MCF 10A (cell line): ENCODE measurements at regions not wholly inside any gene's neighbourhood (a gene's known extent, or its start where the extent isn't known, plus 50 kb on each side); places are given as distances from the start of the nearest gene placed in this dataset.

Source experiments
- BruUV-seq: library from RNA; stranded (reverse); fragments of 400-500 nt; replicated peaks from 2 replicates; lab custom pipeline; 2021; lab: Mats Ljungman, UMichigan
- CTCF ChIA-PET: fragments of 300-600 bp; sonication (Branson Sonifier 250); formaldehyde crosslinking; extraction: SDS; loops from one replicate; lab custom pipeline; 2021; ENCODE audit warnings: antibody characterized with exemption, inconsistent platforms; lab: Yijun Ruan, JAX
- POLR2A ChIA-PET: fragments of 300-600, 350-650 bp; sonication (Branson Sonifier 250); formaldehyde crosslinking; extraction: SDS; loops from one replicate; lab custom pipeline; 2020; ENCODE audit warnings: antibody characterized with exemption, inconsistent platforms; lab: Yijun Ruan, JAX
- DNase-seq: peaks from one replicate; pipeline ENCODE4 v3.0.0-alpha.2; 2018; ENCODE audit not compliant: unreplicated experiment
- H3K27ac Mint-ChIP-seq: one replicate; pipeline ENCODE4 v1.8.0; 2022; ENCODE audit warnings: mild to moderate bottlenecking, low read depth, mixed read lengths; ENCODE audit not compliant: unreplicated experiment
- H3K27me3 Mint-ChIP-seq: one replicate; pipeline ENCODE4 v1.8.0; 2022; ENCODE audit warnings: mixed read lengths; ENCODE audit not compliant: insufficient read depth, unreplicated experiment
- H3K36me3 Mint-ChIP-seq: one replicate; pipeline ENCODE4 v1.8.0; 2022; ENCODE audit warnings: mild to moderate bottlenecking, moderate library complexity, mixed read lengths; ENCODE audit not compliant: insufficient read depth, unreplicated experiment
- H3K4me1 Mint-ChIP-seq: one replicate; pipeline ENCODE4 v1.8.0; 2022; ENCODE audit warnings: mixed read lengths; ENCODE audit not compliant: insufficient read depth, unreplicated experiment
- H3K4me3 Mint-ChIP-seq: one replicate; pipeline ENCODE4 v1.8.0; 2022; ENCODE audit warnings: mild to moderate bottlenecking, moderate library complexity, mixed read lengths; ENCODE audit not compliant: unreplicated experiment
- H3K9me3 Mint-ChIP-seq: one replicate; pipeline ENCODE4 v1.8.0; 2022; ENCODE audit warnings: mixed read lengths; ENCODE audit not compliant: unreplicated experiment
- intact Hi-C: fragments of 100-400 bp; cut with micrococcal nuclease; formaldehyde crosslinking; loops from 2 replicates; pipeline ENCODE4 v1.14.1; 2022
- TF ChIP-seq, protein P1 (sequence below): fragments of 200-600 bp; IDR thresholded peaks from one replicate; pipeline ENCODE4 v1.8.0; 2022; ENCODE audit warnings: antibody characterized with exemption, mild to moderate bottlenecking; ENCODE audit not compliant: unreplicated experiment

DNA sequence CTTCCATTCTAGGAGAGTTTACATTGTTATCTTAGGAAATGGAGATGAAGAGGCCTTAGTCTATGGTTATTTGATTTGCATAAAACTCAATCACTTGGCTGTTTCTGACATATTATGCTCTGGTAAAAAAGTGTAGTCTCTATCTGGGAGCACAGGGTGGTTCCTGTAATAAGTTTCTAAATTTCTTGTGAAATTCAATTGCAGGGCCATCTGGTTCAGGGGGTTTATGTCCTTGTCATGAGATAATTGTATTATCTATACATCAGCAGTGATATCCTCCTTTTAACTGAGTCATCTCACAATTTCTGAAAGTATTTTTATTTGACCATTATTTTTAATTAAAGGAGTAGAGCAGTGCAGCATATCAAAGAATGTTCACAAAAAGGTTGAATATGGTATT, 203.3 kb downstream of the MFSD1 start:
- H3K9me3 Mint-ChIP-seq, result peaks cover 7% of the 10 kb centered on the region

DNA sequence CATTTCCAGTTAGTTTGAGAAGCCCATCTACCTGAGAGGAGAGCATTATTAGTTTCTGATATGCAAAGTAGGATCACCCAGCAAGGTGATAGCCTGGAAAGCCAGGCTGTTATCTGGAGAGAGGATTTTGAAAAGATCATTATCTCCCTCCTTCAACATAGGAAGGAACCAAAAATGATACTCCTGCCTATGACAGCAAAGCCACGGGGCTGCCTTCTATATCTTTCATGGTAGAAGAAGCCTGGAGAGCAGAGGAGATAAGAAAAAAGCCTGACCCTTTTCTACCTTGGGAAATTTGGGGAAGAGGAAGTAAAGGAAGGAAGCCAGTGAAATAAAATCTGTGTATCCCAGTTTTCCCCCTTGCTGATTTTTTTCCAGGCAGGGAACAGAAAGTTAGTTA, 205.5 kb downstream of the MFSD1 start:
- H3K4me1 Mint-ChIP-seq, result no peaks in the 10 kb centered on the region
- TF ChIP-seq, protein P1, sequence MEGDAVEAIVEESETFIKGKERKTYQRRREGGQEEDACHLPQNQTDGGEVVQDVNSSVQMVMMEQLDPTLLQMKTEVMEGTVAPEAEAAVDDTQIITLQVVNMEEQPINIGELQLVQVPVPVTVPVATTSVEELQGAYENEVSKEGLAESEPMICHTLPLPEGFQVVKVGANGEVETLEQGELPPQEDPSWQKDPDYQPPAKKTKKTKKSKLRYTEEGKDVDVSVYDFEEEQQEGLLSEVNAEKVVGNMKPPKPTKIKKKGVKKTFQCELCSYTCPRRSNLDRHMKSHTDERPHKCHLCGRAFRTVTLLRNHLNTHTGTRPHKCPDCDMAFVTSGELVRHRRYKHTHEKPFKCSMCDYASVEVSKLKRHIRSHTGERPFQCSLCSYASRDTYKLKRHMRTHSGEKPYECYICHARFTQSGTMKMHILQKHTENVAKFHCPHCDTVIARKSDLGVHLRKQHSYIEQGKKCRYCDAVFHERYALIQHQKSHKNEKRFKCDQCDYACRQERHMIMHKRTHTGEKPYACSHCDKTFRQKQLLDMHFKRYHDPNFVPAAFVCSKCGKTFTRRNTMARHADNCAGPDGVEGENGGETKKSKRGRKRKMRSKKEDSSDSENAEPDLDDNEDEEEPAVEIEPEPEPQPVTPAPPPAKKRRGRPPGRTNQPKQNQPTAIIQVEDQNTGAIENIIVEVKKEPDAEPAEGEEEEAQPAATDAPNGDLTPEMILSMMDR, result no peak
- BruUV-seq, result no TSS peak
- peaks cover 27% of the 10 kb centered on the region for H3K27me3 Mint-ChIP-seq
- H3K9me3 Mint-ChIP-seq, result peaks cover 7% of the 10 kb centered on the region
- no peak overlapping the region for H3K4me3 Mint-ChIP-seq
- CTCF ChIA-PET, result interaction anchor here (0.6 kb wide), 1 partner anchor 245 kb away, joined by 3 read pairs; no protein-coding TSS in a partner anchor
- intact Hi-C loops, result no loop called here
- DNase-seq, result no peak
- POLR2A ChIA-PET, result no interaction called here
- no peak overlapping the region for H3K27ac Mint-ChIP-seq
- H3K36me3 Mint-ChIP-seq, result no peaks in the 10 kb centered on the region

More for the DNA sequence above, 203.3 kb downstream of the MFSD1 start:
- TF ChIP-seq, protein P1, result no peak
- no peak overlapping the region for H3K4me3 Mint-ChIP-seq
- no peaks in the 10 kb centered on the region for H3K4me1 Mint-ChIP-seq
- peaks cover 20% of the 10 kb centered on the region for H3K27me3 Mint-ChIP-seq
- no peak overlapping the region for H3K27ac Mint-ChIP-seq
- no peaks in the 10 kb centered on the region for H3K36me3 Mint-ChIP-seq
- DNase-seq, result no peak
- ChIA-PET POLR2A (no interaction called here), CTCF (no interaction called here)
- intact Hi-C loops, result no loop called here
- BruUV-seq, result no TSS peak

DNA sequence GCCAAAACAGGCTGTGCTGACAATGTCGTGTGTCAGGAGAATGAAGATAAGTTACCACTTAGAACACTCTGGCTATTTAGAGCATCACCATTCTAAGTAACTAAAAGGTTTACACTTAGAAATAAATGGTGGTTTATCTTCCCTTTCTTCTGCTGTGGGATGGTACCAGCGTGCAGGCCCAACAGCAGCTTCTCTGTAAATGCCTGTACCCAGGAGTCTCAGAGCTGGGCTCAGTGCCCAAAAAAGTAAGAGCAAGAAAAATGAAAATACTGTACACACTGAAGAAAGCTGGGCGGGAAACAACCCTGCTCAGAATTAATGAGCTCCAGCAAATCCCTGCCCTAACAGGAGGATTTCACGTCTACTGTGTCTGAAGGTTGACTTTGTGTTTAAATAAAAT, 206.5 kb downstream of the MFSD1 start:
- ChIA-PET CTCF (interaction anchor here (0.7 kb wide), 1 partner anchor 178 kb away, joined by 4 read pairs; no protein-coding TSS in a partner anchor), POLR2A (no interaction called here)
- DNase-seq, result no peak
- Mint-ChIP-seq H3K27me3 (peaks cover 27% of the 10 kb centered on the region), H3K27ac (no peak overlapping the region), H3K36me3 (no peaks in the 10 kb centered on the region), H3K9me3 (peaks cover 7% of the 10 kb centered on the region), H3K4me3 (no peak overlapping the region), H3K4me1 (no peaks in the 10 kb centered on the region)
- intact Hi-C loops, result no loop called here
- TF ChIP-seq, protein P1, result no peak
- BruUV-seq, result no TSS peak

DNA sequence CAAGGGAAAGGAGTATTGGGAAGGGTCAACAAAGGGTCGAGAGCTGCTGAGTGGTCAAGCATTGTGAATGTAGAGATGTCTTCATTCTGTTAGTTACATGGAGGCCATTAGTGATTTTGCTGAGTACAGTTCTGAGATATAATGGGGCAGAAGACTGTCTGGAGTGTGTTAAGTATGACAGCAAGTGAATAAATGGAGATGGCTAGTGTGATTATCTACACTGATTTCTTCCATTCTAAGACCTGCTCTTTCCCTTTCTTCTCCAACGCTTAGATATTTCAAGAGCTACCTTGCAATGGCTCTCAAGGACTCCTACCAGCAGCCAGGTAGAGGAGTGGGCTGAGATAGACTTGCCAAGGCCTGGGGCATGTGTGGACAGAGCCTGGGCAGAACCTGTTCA, 216.5 kb downstream of the MFSD1 start:
- ChIA-PET POLR2A (no interaction called here), CTCF (no interaction called here)
- intact Hi-C loops, result no loop called here
- H3K9me3 Mint-ChIP-seq, result no peaks in the 10 kb centered on the region
- BruUV-seq, result no TSS peak
- no peak overlapping the region for H3K4me3 Mint-ChIP-seq
- DNase-seq, result no peak
- H3K4me1 Mint-ChIP-seq, result no peaks in the 10 kb centered on the region
- H3K27ac Mint-ChIP-seq, result no peak overlapping the region
- H3K27me3 Mint-ChIP-seq, result no peaks in the 10 kb centered on the region
- TF ChIP-seq, protein P1, result no peak
- H3K36me3 Mint-ChIP-seq, result no peaks in the 10 kb centered on the region
